CD4-positive, alpha-beta T cell treated with Interleukin-6 at 100 ng/mL for 8 hours (primary cell): ENCODE measurements at regions not wholly inside any gene's neighbourhood (a gene's known extent, or its start where the extent isn't known, plus 50 kb on each side); places are given as distances from the start of the nearest gene placed in this dataset.

Experiments used
- DNase-seq: peaks from one replicate; pipeline ENCODE4 v3.0.0-alpha.2; 2020; ENCODE audit warnings: mixed read lengths, low spot score

- DNase-seq, result no peak
Observed at GRCh38 chr12:25714198-25714984, 161.3 kb upstream of the LMNTD1 start.

- DNase-seq, result no peak
Observed at GRCh38 chr12:25715102-25715501, 162.0 kb upstream of the LMNTD1 start.

- no peak for DNase-seq
Observed at GRCh38 chr12:25716842-25717241, 163.8 kb upstream of the LMNTD1 start.

- no peak for DNase-seq
Observed at GRCh38 chr12:25717552-25717951, 164.5 kb upstream of the LMNTD1 start.

GRCh38 chr12:25718081-25718731, 165.1 kb upstream of the LMNTD1 start:
- DNase-seq, result no peak

- DNase-seq, result no peak
Observed at GRCh38 chr12:25719505-25719904, 166.4 kb upstream of the LMNTD1 start.

- DNase-seq, result no peak
Observed at GRCh38 chr12:25723336-25723735, 170.3 kb upstream of the LMNTD1 start.

- DNase-seq, result no peak
Observed at GRCh38 chr12:25723921-25724491, 170.9 kb upstream of the LMNTD1 start.

- no peak for DNase-seq
Observed at GRCh38 chr12:25725470-25725869, 172.4 kb upstream of the LMNTD1 start.

GRCh38 chr12:25725931-25726330, 172.8 kb upstream of the LMNTD1 start:
- DNase-seq, result no peak

GRCh38 chr12:25728056-25728595, 175.0 kb upstream of the LMNTD1 start:
- no peak for DNase-seq

GRCh38 chr12:25730489-25731349, 177.6 kb upstream of the LMNTD1 start:
- DNase-seq, result no peak

- DNase-seq, result no peak
Observed at GRCh38 chr12:25733541-25733940, 180.5 kb upstream of the LMNTD1 start.

- DNase-seq, result no peak
Observed at GRCh38 chr12:25734529-25735180, 181.6 kb upstream of the LMNTD1 start.

- DNase-seq, result no peak
Observed at GRCh38 chr12:25740617-25741016, 187.5 kb upstream of the LMNTD1 start.

GRCh38 chr12:25741917-25742316, 188.8 kb upstream of the LMNTD1 start:
- no peak for DNase-seq

GRCh38 chr12:25743679-25744215, 190.7 kb upstream of the LMNTD1 start:
- DNase-seq, result no peak

GRCh38 chr12:25744313-25744712, 191.2 kb upstream of the LMNTD1 start:
- no peak for DNase-seq

- DNase-seq, result no peak
Observed at GRCh38 chr12:25745281-25745680, 192.2 kb upstream of the LMNTD1 start.

GRCh38 chr12:25746131-25746530, 193.0 kb upstream of the LMNTD1 start:
- DNase-seq, result no peak

GRCh38 chr12:25752710-25753309, 199.7 kb upstream of the LMNTD1 start:
- DNase-seq, result no peak
